Fibroblast of skin of back (primary cell): ENCODE measurements at regions not wholly inside any gene's neighbourhood (a gene's known extent, or its start where the extent isn't known, plus 50 kb on each side); places are given as distances from the start of the nearest gene placed in this dataset.
"Not testable (repeated sequence)": the region's sequence is repeated elsewhere in the genome, so short reads cannot be mapped to it uniquely, and the experiment has no call there.

Experiments used
- DNase-seq: peaks from one replicate; pipeline ENCODE4 v3.0.0-alpha.2; 2013

- DNase-seq, result no peak
Measured at GRCh38 chr1:191016765-191017164, 539.1 kb upstream of the BRINP3 start.

- DNase-seq, result peak; percentile 87
Measured at GRCh38 chr1:191022856-191023255, 545.2 kb upstream of the BRINP3 start.

- no peak for DNase-seq
Measured at GRCh38 chr1:191025896-191026642, 548.4 kb upstream of the BRINP3 start.

- DNase-seq, result no peak
Measured at GRCh38 chr1:191026828-191027227, 549.2 kb upstream of the BRINP3 start.

GRCh38 chr1:191034132-191034531, 556.5 kb upstream of the BRINP3 start:
- no peak for DNase-seq

- peak; percentile 54 for DNase-seq
Measured at GRCh38 chr1:191043066-191043465, 565.4 kb upstream of the BRINP3 start.

- DNase-seq, result no peak
Measured at GRCh38 chr1:191049781-191050180, 572.1 kb upstream of the BRINP3 start.

- DNase-seq, result no peak
Measured at GRCh38 chr1:191052888-191053287, 575.2 kb upstream of the BRINP3 start.

- DNase-seq, result no peak
Measured at GRCh38 chr1:191065346-191065745, 587.7 kb upstream of the BRINP3 start.

- DNase-seq, result no peak
Measured at GRCh38 chr1:191065771-191066170, 588.1 kb upstream of the BRINP3 start.

- DNase-seq, result no peak
Measured at GRCh38 chr1:191074881-191075280, 597.2 kb upstream of the BRINP3 start.

GRCh38 chr1:191083090-191083489, 605.4 kb upstream of the BRINP3 start:
- DNase-seq, result not testable (repeated sequence)

GRCh38 chr1:191085121-191085520, 607.5 kb upstream of the BRINP3 start:
- DNase-seq, result no peak

- no peak for DNase-seq
Measured at GRCh38 chr1:191086910-191087309, 609.2 kb upstream of the BRINP3 start.

GRCh38 chr1:191096405-191096804, 618.7 kb upstream of the BRINP3 start:
- no peak for DNase-seq

GRCh38 chr1:191099696-191100095, 622.0 kb upstream of the BRINP3 start:
- DNase-seq, result no peak

- no peak for DNase-seq
Measured at GRCh38 chr1:191101960-191102359, 624.3 kb upstream of the BRINP3 start.

GRCh38 chr1:191125950-191126349, 648.3 kb upstream of the BRINP3 start:
- DNase-seq, result no peak

GRCh38 chr1:191134796-191135195, 657.1 kb upstream of the BRINP3 start:
- DNase-seq, result no peak

- no peak for DNase-seq
Measured at GRCh38 chr1:191140038-191140437, 662.4 kb upstream of the BRINP3 start.

GRCh38 chr1:191142748-191143147, 665.1 kb upstream of the BRINP3 start:
- DNase-seq, result no peak

GRCh38 chr1:191145834-191146233, 668.2 kb upstream of the BRINP3 start:
- DNase-seq, result no peak

GRCh38 chr1:191151321-191151807, 673.7 kb upstream of the BRINP3 start:
- no peak for DNase-seq

GRCh38 chr1:191152776-191153175, 675.1 kb upstream of the BRINP3 start:
- DNase-seq, result no peak

GRCh38 chr1:191155178-191155577, 677.5 kb upstream of the BRINP3 start:
- no peak for DNase-seq
